ENCODE measurements at regions not wholly inside any gene's neighbourhood (a gene's known extent, or its start where the extent isn't known, plus 50 kb on each side); places are given as distances from the start of the nearest gene placed in this dataset.

DNA sequence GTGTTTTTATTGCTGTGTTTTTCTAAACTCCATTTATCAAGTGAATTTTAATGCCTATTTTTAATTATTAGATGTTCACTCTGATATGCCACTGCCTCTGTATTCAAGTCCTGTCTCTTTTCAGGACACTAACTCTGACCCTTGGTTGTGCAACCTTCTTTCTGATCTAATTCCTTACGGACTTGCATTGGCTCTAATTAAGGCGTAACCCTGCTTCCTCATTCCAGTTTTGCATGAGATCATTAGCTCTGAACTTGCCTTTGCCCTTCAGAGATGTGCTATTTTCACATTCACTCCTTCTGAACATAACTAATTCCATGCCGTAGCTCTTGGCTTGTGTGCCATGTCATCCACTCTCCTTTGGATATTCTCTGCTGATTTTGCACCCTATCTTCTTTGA is 162.5 kb upstream of the TMEFF2 start:
- DNase-seq: no peak

GRCh38 chr2:192354512-192355244 is 159.9 kb upstream of the TMEFF2 start:
- no peak for DNase-seq

DNA sequence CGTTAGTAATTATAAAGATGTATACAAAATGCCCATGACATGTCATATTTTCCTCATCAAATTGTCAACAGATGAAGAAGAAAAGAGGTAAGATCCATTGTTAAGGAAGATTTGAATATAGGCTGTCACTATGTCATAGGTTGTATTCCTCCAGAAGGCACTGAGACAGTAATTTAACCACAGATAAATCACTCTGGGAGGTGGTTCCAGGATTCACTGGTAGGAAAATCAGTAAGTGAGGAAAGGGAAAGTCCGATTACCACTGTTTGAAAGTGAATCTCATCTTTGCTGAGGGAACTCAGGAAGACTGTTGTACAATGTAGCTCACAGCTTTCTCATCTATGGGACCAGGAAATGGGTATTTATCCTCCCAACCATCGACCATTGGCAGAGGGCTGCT is 152.8 kb upstream of the TMEFF2 start:
- no peak for DNase-seq

DNA sequence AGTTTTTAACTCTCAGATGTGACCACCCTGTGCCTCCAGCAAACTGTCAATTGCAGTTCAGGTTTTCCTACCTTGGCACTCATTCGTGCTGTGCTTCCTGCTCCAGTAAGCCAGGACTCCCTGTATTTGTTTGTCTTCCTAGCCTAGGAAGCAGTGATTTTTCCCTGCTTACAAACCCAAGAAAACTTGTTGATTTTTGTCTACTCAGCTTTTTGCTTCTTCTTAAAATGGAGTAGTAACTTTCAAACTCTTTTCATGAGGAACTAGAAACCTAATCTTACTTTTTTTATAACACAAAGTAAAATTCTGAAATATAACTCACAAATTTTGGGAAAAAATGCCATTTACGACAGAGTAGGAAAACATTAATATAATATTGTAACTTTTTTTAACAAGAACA is 150.6 kb upstream of the TMEFF2 start:
- DNase-seq: no peak

GRCh38 chr2:192333642-192334041 is 138.9 kb upstream of the TMEFF2 start:
- no peak for DNase-seq

DNA sequence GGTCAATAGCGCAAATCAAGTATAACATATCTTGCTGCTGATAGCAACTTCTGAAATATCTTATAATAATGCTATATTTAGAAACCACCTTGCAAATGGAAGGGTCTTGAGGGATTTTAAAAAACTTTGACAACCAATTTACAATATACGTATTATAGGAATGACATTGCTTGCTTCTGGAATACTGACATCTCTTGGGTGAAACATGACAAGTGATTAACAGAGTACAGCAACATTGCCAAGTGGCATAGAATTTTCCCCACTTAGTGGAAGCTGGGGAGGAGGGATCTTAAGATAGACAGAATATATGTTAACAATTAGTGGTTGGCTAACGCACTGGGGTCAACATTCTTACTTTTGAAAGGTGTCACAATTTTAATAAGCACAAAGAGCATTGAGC is 133.6 kb upstream of the TMEFF2 start:
- no peak for DNase-seq

DNA sequence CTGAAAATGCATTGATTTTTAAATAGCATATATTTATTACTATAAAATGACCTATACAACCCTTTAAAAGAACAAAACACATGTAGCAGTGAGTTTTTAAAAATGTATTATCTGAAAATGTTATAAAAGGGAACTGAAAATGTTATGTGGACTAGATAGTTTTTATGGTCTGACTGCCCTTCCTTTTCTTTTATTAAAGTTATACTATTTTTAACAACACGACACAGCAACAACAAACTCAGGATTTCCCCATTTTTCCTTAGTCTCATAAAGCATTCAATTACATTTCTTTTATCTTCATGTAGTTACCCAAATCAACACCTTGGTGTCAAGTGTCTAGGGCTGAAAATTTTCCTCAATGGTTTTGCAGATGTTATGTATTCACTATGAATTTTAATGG is 132.8 kb upstream of the TMEFF2 start:
- DNase-seq: no peak

DNA sequence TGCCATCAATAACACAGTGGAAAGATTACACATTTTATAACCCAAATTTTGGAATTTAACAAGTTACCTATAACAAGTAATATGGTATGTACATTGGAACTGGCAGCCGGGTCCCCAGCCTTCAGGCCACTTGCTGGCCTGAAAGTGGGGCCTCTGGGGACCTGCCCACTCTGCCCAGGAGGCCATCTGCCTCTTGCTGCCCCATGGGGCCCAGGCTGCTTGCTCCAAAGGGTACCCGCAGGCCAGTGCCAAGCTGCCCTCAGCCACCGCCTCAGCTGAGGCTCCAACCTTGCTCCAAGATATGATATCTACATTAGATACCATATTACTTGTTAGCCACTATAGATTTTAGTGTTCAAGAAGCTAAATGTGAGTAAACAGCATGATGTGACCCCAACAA is 120.8 kb upstream of the TMEFF2 start:
- no peak for DNase-seq

DNA sequence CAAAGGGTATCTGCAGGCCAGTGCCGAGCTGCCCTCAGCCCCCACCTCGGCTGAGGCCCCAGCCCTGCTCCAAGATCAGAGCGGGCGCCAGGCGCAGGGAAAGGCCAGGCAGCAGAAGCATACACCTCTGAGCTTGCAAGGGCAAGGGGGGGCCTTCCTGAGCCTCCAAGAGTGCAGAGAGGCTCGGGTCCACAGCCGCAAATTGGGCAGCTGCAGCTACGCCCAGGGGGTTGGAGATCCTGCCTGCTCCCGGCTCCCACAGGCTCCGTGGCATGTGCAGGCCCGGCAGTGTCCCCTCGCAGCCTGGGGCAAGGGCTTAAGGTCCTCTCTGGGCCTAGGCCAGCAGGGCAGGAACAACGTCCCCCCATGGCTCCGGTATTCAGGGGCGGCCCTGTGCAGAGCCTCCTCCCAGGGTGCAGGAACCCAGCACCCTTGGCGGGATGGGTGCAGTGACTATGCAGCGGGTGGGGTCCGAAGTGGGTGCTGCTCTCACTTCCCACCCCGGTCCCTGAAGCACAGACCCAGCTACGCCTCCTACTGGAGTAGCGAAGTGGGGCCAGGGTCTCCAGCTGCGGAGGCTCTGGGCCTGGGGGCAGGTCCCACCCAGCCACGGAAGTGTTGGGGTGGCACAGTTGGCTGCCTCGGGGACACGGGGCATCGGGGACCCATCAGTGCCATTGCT is 120.2 kb upstream of the TMEFF2 start:
- no peak for DNase-seq

DNA sequence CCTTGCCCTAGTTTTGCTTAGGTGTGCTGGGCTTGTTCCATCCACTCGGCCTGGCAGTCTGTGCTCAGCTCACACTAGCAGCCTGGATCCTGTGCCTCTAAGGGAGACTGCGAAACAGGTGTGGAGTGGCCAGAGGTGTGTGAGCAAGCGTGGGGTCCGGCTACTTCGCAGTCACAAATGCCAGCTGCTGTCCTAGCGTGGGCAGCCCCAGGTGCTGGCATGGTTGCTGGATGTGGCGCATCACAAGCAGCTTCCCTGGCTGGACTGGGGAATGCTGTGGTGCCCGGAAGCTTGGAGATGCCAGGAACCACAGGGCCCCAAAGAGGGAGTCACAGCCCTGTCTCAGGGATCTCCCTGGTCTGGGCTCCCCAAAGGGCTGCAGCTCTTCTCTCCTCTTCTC is 119.0 kb upstream of the TMEFF2 start:
- no peak for DNase-seq

GRCh38 chr2:192311701-192312460 is 117.1 kb upstream of the TMEFF2 start:
- DNase-seq: no peak

GRCh38 chr2:192307530-192307929 is 112.8 kb upstream of the TMEFF2 start:
- no peak for DNase-seq

- DNase-seq: no peak
These were observed 103.9 kb upstream of the TMEFF2 start for GRCh38 chr2:192298664-192299063.

GRCh38 chr2:192292478-192292877 is 97.7 kb upstream of the TMEFF2 start:
- no peak for DNase-seq

- DNase-seq: peak; percentile 14
These were observed 93.6 kb upstream of the TMEFF2 start for GRCh38 chr2:192288295-192288694.

- peak; percentile 14 for DNase-seq
These were observed 91.5 kb upstream of the TMEFF2 start for GRCh38 chr2:192286093-192286701.

DNA sequence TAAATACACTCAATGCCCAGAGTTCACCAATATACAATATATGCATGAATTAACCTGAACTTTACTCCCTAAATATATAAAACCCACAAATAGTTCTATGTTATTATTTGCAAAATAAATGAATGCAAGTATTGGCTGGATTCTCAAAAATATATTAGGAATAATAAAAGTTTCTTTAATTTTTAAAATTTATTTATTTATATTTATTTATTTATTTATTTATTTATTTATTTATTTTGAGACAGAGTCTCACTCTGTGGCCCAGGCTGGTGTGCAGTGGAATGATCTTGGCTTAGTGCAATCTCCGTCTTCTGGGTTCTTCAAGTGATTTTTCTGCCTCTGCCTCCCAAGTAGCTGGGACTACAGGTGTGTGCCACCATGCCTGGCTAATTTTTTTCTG is 88.7 kb upstream of the TMEFF2 start:
- DNase-seq: no peak

DNA sequence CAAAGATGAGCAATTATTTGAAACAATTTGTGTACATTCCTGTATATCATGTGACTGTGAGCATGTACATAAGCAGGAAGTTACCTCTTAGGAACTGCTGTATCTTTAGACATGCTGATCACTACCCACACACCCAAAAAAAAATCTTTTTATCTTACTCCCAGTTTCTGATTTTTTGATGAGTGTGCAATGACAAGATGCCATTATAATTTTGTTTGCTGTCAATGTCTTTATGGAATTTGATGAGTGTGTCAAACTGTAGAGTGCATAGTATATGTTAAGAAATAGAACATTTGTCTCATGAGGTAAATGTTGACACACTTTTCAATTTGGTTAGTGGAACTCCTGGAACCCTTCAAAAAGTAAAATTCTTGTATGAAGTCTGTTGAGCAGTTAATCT is 84.0 kb upstream of the TMEFF2 start:
- DNase-seq: no peak

DNA sequence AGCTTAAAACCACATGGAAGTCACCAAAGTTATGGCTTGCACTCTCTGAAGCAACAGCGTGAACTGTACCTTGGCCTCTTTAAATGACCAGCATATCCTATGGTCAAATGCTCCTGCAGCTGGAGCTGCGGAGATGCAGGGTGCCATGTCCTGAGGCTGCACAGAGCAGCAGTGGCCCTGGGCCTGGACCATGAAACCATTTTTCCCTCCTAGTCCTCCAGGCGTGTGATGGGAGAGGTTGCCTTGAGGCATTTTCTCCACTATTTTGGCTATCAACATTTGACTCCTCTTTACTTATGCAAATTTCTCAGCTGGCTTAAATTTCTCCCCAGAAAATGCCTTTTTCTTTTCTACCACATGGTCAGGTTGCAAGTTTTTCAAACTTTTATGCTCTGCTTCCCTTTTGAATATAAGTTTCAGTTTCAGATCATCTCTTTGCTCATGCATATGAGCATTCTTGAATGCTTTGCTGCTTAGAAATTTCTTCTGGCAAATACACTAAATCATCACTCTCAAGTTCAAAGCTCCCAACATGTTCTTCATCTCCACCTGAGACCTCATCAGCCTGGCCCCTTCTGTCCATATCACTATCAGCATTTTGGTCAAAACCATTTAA is 82.9 kb upstream of the TMEFF2 start:
- no peak for DNase-seq

DNA sequence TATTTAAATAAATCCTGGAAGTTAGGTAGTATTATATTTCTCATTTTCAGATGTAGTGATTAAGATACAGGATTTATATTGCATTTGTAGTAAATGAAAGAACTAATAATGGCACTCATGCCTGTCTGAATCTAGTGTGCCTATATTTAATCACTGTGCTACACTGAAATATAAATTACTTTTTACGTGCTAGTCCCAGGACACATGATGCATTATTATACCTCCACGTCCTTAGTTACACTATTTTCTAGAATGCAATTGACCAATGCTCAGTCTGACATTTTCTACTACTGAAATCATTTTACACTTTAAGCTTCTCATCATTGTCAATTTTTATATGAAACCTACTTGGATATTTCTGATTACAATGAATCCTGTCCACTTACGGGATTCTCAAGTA is 80.9 kb upstream of the TMEFF2 start:
- no peak for DNase-seq

DNA sequence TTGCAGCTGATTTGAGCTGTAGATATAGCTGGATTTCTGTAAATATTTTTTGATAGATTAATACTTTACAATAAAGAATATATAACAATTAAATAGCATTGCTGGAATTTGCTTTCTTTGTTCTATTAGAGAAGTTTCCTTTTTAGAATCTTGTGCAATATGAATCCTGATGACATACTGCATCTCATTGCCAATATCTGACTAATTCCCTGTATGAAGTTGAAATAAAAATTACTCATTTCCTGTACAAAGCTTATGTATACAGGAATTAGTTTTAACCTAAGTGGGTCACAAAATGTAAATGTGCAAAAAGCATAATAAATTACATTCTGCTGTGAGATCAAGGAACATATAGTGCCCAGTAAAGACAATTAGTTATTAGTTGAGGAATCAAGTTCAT is 72.8 kb upstream of the TMEFF2 start:
- DNase-seq: no peak

GRCh38 chr2:192265751-192266150 is 71.0 kb upstream of the TMEFF2 start:
- no peak for DNase-seq

DNA sequence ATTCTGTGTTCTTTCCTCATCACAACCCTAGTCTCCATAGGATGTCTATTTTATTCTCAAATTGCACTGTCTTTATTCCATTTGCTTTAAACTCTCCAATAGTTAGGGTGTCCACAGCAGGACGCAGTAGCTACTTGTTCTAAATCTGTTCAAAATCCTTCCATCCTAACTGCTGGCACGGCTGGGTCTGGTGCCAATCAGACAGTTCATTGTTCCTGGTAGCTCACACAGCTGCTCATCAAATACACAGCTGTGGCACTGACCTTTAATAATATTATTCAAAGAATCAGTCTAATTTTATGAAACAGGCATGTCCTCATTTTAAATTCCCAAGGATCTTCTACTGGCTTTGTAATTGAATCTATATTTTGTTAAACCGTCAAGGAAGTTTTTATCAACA is 59.7 kb upstream of the TMEFF2 start:
- no peak for DNase-seq
